Neuronal stem cell (in vitro differentiated cells): ENCODE measurements at regions not wholly inside any gene's neighbourhood (a gene's known extent, or its start where the extent isn't known, plus 50 kb on each side); places are given as distances from the start of the nearest gene placed in this dataset.

ENCODE experiments used
- DNase-seq: peaks from one replicate; pipeline ENCODE4 v3.0.0-alpha.2; 2013; ENCODE audit warnings: low spot score
- H2AFZ ChIP-seq: one replicate; pipeline ENCODE4 v1.6.1; 2013; ENCODE audit warnings: mild to moderate bottlenecking, low read length, inconsistent platforms
- H2AK5ac ChIP-seq: 2 replicates; pipeline ENCODE4 v1.6.1; 2013; ENCODE audit warnings: low read depth, mild to moderate bottlenecking, inconsistent platforms, low read length, moderate library complexity, mixed read lengths
- H2BK120ac ChIP-seq: 2 replicates; pipeline ENCODE4 v1.6.1; 2013; ENCODE audit warnings: low read depth, mild to moderate bottlenecking, inconsistent platforms, low read length, moderate library complexity, mixed read lengths
- H2BK12ac ChIP-seq: one replicate; pipeline ENCODE4 v1.6.1; 2013; ENCODE audit warnings: low read length, inconsistent platforms
- H2BK15ac ChIP-seq: 2 replicates; pipeline ENCODE4 v1.6.1; 2013; ENCODE audit warnings: mild to moderate bottlenecking, low read length, inconsistent platforms, mixed read lengths
- H2BK5ac ChIP-seq: one replicate; pipeline ENCODE4 v1.6.1; 2013; ENCODE audit warnings: inconsistent platforms, mild to moderate bottlenecking, low read length, moderate library complexity
- H3K14ac ChIP-seq: one replicate; pipeline ENCODE4 v1.6.1; 2013; ENCODE audit warnings: low read length, inconsistent platforms
- H3K18ac ChIP-seq: 2 replicates; pipeline ENCODE4 v1.6.1; 2013; ENCODE audit warnings: low read length, inconsistent platforms
- H3K23ac ChIP-seq: 2 replicates; pipeline ENCODE4 v1.6.1; 2013; ENCODE audit warnings: low read depth, mild to moderate bottlenecking, mixed read lengths, low read length, inconsistent platforms; ENCODE audit not compliant: poor library complexity
- H3K27ac ChIP-seq: replicated peaks from 3 replicates; pipeline ENCODE4 v1.5.1; 2013; ENCODE audit warnings: low read length, inconsistent platforms
- H3K27me3 ChIP-seq, 3 experiments: 2 replicates each; pipeline ENCODE4 v1.6.1; 2013; ENCODE audit warnings: low read length in 3 of 3, mild to moderate bottlenecking in 2 of 3, inconsistent platforms in 1 of 3, low read depth in 1 of 3, mixed read lengths in 1 of 3, moderate library complexity in 1 of 3; ENCODE audit not compliant: control insufficient read depth in 3 of 3, insufficient read depth in 3 of 3
- H3K36me3 ChIP-seq, 2 donors: replicated peaks in 1 of 2; 2 replicates each; pipeline ENCODE4 v1.6.1; 2013; ENCODE audit warnings: low read length in 2 of 2; ENCODE audit not compliant: control insufficient read depth in 2 of 2, insufficient read depth in 2 of 2
- H3K4ac ChIP-seq: 2 replicates; pipeline ENCODE4 v1.6.1; 2013; ENCODE audit warnings: inconsistent platforms, mild to moderate bottlenecking, low read length, moderate library complexity
- H3K4me1 ChIP-seq, 2 donors: 1 replicate in 1 of 2; 2 replicates in 1 of 2; pipeline ENCODE4 v1.6.1; 2013; ENCODE audit warnings: low read length in 2 of 2, low read depth in 1 of 2; ENCODE audit not compliant: control insufficient read depth in 2 of 2, insufficient read depth in 1 of 2
- H3K4me2 ChIP-seq: one replicate; pipeline ENCODE4 v1.6.1; 2013; ENCODE audit warnings: mild to moderate bottlenecking, low read length, inconsistent platforms; ENCODE audit not compliant: insufficient read depth, poor library complexity, severe bottlenecking
- H3K4me3 ChIP-seq, 2 donors: 2 replicates each; pipeline ENCODE4 v1.5.1; 2013; ENCODE audit warnings: low read length in 2 of 2, mild to moderate bottlenecking in 2 of 2, inconsistent platforms in 1 of 2, moderate library complexity in 1 of 2
- H3K79me1 ChIP-seq: one replicate; pipeline ENCODE4 v1.6.1; 2013; ENCODE audit warnings: low read depth, mild to moderate bottlenecking, inconsistent platforms, low read length, moderate library complexity
- H3K9ac ChIP-seq: one replicate; pipeline ENCODE4 v1.6.1; 2013; ENCODE audit warnings: mild to moderate bottlenecking, low read depth, low read length, inconsistent platforms; ENCODE audit not compliant: poor library complexity
- H3K9me3 ChIP-seq, 2 donors: replicated peaks in 1 of 2; 2 replicates each; pipeline versions ENCODE3 to v1.6.1; 2013; ENCODE audit warnings: low read length in 2 of 2, mild to moderate bottlenecking in 2 of 2, inconsistent platforms in 1 of 2, low read depth in 1 of 2, mixed read lengths in 1 of 2, moderate library complexity in 1 of 2; ENCODE audit not compliant: control insufficient read depth in 2 of 2, insufficient read depth in 1 of 2
- H4K8ac ChIP-seq: one replicate; pipeline ENCODE4 v1.6.1; 2013; ENCODE audit warnings: low read depth, mild to moderate bottlenecking, inconsistent platforms, low read length, moderate library complexity
- H4K91ac ChIP-seq: one replicate; pipeline ENCODE4 v1.6.1; 2013; ENCODE audit warnings: low read length, low read depth, mild to moderate bottlenecking, inconsistent platforms; ENCODE audit not compliant: poor library complexity
- WGBS, 2 donors: extraction: QIAGEN DNeasy Blood & Tissue Kit; methylation state at CpG; one replicate each; pipeline ENCODE4 v1.1.7; 2013; ENCODE audit warnings: missing lambda C conversion rate in 2 of 2, mixed read lengths in 1 of 2; ENCODE audit not compliant: insufficient read length in 2 of 2, insufficient replicate concordance in 1 of 2; ENCODE audit errors: extremely low coverage in 2 of 2; 5-methylcytosine and 5-hydroxymethylcytosine counted together

DNA sequence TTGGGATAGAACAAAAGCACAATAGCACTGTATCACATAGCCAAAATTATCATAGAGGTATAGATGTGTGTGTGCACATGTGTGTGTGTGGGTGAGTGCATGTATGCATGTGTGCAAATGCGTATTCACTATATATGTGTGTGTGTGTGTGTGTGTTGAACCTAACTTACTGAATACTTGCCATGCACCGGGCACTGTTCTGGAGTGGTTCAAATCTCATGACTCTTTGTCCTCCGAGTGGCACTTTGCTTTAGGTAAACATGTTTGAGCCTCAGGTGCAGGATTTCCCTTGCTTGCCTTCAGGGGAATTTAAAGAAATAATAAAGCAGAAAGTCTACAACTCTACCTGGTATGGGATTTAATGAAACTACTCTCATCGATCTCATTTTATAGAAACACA, 183.5 kb upstream of the GDNF start:
- no peak overlapping the region for H2BK15ac ChIP-seq
- no peaks in the 10 kb centered on the region for H3K9me3 ChIP-seq
- no peak overlapping the region for H3K23ac ChIP-seq
- no peak overlapping the region for H3K4ac ChIP-seq
- H3K4me2 ChIP-seq = no peak overlapping the region
- H3K14ac ChIP-seq = no peak overlapping the region
- no peaks in the 10 kb centered on the region for H3K36me3 ChIP-seq
- H2BK12ac ChIP-seq = no peak overlapping the region
- no peaks in the 10 kb centered on the region for H3K4me1 ChIP-seq
- WGBS, 2 donors = no CpG with 5 or more reads among the region's 4 CpGs
- no peak overlapping the region for H3K4me3 ChIP-seq
- H3K18ac ChIP-seq = no peak overlapping the region
- H3K9ac ChIP-seq = no peak overlapping the region
- H2BK5ac ChIP-seq = no peak overlapping the region
- H4K8ac ChIP-seq = no peak overlapping the region
- peaks cover 0 to 3% (median 0%) of the 10 kb centered on the region in 3 experiments for H3K27me3 ChIP-seq
- no peak overlapping the region for H2BK120ac ChIP-seq
- no peak for DNase-seq
- H2AK5ac ChIP-seq = no peak overlapping the region
- H3K27ac ChIP-seq = no peak overlapping the region
- H4K91ac ChIP-seq = no peak overlapping the region
- H3K79me1 ChIP-seq = no peaks in the 10 kb centered on the region
- H2AFZ ChIP-seq = no peak overlapping the region

DNA sequence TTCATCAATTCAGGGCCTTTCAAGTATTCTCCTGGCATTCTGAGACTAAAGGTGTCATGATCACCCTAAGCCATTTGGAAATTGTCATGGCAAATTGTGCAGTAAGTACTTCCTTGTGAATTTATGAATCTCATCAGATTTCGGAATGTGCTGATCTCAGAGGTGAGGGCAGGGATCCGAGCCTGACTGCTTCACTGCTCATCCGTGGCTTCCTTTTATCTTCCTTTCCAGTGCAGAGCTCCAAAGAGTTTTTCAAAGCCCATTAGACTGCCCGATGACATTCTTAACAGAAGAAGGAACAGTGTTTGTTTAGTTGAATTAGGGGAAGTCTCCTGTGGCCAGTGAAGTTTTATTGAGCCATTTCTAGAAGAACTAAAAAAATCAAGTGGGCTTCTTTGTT, 182.8 kb upstream of the GDNF start:
- Histone ChIP-seq H3K27ac (no peak overlapping the region), H3K79me1 (no peaks in the 10 kb centered on the region), H2AFZ (no peak overlapping the region), H3K14ac (no peak overlapping the region), H2BK5ac (no peak overlapping the region), H3K4me3 (no peak overlapping the region), H2BK120ac (no peak overlapping the region), H3K36me3 (no peaks in the 10 kb centered on the region), H3K4ac (no peak overlapping the region), H2BK12ac (no peak overlapping the region), H2BK15ac (no peak overlapping the region), H3K18ac (no peak overlapping the region), H3K4me1 (no peaks in the 10 kb centered on the region), H4K91ac (no peak overlapping the region), H3K9ac (no peak overlapping the region), H3K23ac (no peak overlapping the region), H4K8ac (no peak overlapping the region), H3K4me2 (no peak overlapping the region), H2AK5ac (no peak overlapping the region), H3K9me3 (no peaks in the 10 kb centered on the region), H3K27me3 (no peaks in the 10 kb centered on the region)
- DNase-seq = no peak
- WGBS, 2 donors = no CpG with 5 or more reads among the region's 4 CpGs

DNA sequence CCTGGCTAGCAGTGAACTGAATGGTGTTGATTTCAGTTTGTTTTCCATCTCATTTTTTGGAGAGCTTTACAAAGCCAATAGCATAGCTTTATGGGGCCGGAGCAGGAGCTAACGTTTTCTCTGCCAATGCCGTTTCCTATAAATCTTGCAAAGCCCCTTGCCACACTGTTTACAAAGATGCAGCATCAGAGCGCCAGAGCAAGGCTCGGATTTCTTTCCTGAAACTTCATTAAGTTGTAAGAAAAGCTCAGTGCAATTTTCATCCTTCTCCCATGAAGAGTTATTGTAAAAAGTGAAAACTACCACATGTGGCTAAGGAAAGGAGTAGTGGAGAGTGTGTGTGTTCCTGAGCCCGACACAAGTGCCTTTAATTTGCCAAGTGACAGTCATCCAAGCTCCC, 178.2 kb upstream of the GDNF start:
- no peaks in the 10 kb centered on the region for H3K27me3 ChIP-seq
- no peak overlapping the region for H3K27ac ChIP-seq
- H4K91ac ChIP-seq = no peak overlapping the region
- H3K4me1 ChIP-seq = no peaks in the 10 kb centered on the region
- no peak overlapping the region for H2AFZ ChIP-seq
- H4K8ac ChIP-seq = no peak overlapping the region
- H3K14ac ChIP-seq = no peak overlapping the region
- H3K9me3 ChIP-seq = no peaks in the 10 kb centered on the region
- DNase-seq = no peak
- no peak overlapping the region for H3K4me2 ChIP-seq
- no peak overlapping the region for H3K4me3 ChIP-seq
- H3K79me1 ChIP-seq = no peaks in the 10 kb centered on the region
- no peaks in the 10 kb centered on the region for H3K36me3 ChIP-seq
- WGBS, 2 donors = no CpG with 5 or more reads among the region's 6 CpGs
- no peak overlapping the region for H3K18ac ChIP-seq
- no peak overlapping the region for H3K23ac ChIP-seq
- H2BK15ac ChIP-seq = no peak overlapping the region
- H2AK5ac ChIP-seq = no peak overlapping the region
- no peak overlapping the region for H2BK12ac ChIP-seq
- H2BK120ac ChIP-seq = no peak overlapping the region
- H3K4ac ChIP-seq = no peak overlapping the region
- no peak overlapping the region for H2BK5ac ChIP-seq
- no peak overlapping the region for H3K9ac ChIP-seq

GRCh38 chr5:38013107-38013506, 173.3 kb upstream of the GDNF start:
- WGBS, 2 donors = no CpG with 5 or more reads among the region's 3 CpGs
- Histone ChIP-seq H3K9ac (no peak overlapping the region), H3K4me2 (no peak overlapping the region)

More at GRCh38 chr5:38013107-38013506, 173.3 kb upstream of the GDNF start:
- Histone ChIP-seq H3K9me3 (no peaks in the 10 kb centered on the region), H2AK5ac (no peak overlapping the region), H3K79me1 (no peaks in the 10 kb centered on the region), H4K8ac (no peak overlapping the region), H3K4ac (no peak overlapping the region), H3K36me3 (no peaks in the 10 kb centered on the region), H3K23ac (no peak overlapping the region), H2BK5ac (no peak overlapping the region), H4K91ac (no peak overlapping the region), H2BK12ac (no peak overlapping the region), H3K18ac (no peak overlapping the region), H3K27me3 (no peaks in the 10 kb centered on the region), H3K27ac (no peak overlapping the region), H3K4me3 (no peak overlapping the region), H2AFZ (no peak overlapping the region), H2BK15ac (no peak overlapping the region), H3K4me1 (no peaks in the 10 kb centered on the region), H2BK120ac (no peak overlapping the region), H3K14ac (no peak overlapping the region)
- DNase-seq = no peak
